Left lung (tissue), 4 donors: ENCODE measurements at regions not wholly inside any gene's neighbourhood (a gene's known extent, or its start where the extent isn't known, plus 50 kb on each side); places are given as distances from the start of the nearest gene placed in this dataset.
"Not testable (repeated sequence)": the region's sequence is repeated elsewhere in the genome, so short reads cannot be mapped to it uniquely, and the experiment has no call there.

ENCODE experiments used
- ATAC-seq: fragments of 200-7000 bp; cut with Tn5 transposase; one replicate; pipeline ENCODE4 v1.9.1; 2020; ENCODE audit warnings: moderate library complexity
- DNase-seq, 4 donors: peaks; one replicate each; pipeline ENCODE4 v3.0.0-alpha.2; 2013 to 2020
- H3K27ac ChIP-seq, 2 donors: fragments of 200-600 bp; sonication (generic) in 1 of 2; one replicate each; pipeline versions ENCODE4 v1.5.0 to v1.8.0; 2020 to 2021
- H3K27me3 ChIP-seq, 2 donors: fragments of 200-600 bp; sonication (generic) in 1 of 2; one replicate each; pipeline versions ENCODE4 v1.5.0 to v1.8.0; 2020 to 2021
- H3K36me3 ChIP-seq, 2 donors: fragments of 200-600 bp; sonication (generic) in 1 of 2; one replicate each; pipeline versions ENCODE4 v1.5.0 to v1.8.0; 2020 to 2021
- H3K4me1 ChIP-seq, 2 donors: fragments of 200-600 bp; one replicate each; pipeline ENCODE4 v1.8.0; 2021
- H3K4me3 ChIP-seq, 2 donors: fragments of 200-600 bp; sonication (generic) in 1 of 2; one replicate each; pipeline versions ENCODE4 v1.5.0 to v1.8.0; 2020 to 2021; ENCODE audit warnings: mild to moderate bottlenecking in 1 of 2
- H3K9me3 ChIP-seq, 2 donors: fragments of 200-600 bp; sonication (generic) in 1 of 2; one replicate each; pipeline versions ENCODE4 v1.5.0 to v1.8.0; 2020 to 2021
- CTCF ChIP-seq, 2 donors: fragments of 200-600 bp; sonication (generic) in 1 of 2; IDR thresholded peaks; one replicate each; pipeline versions ENCODE4 v1.5.0 to v1.8.0; 2021; ENCODE audit warnings: antibody characterized with exemption in 2 of 2
- intact Hi-C, 2 donors: fragments of 100-400 bp; cut with DNase I; formaldehyde crosslinking; loops; one replicate each; pipeline versions ENCODE4 v1.11.2 to v1.14.2; 2022
- donor health status: DM: no; HTN: yes; CAD: no.
- donor health status: DM: no; HTN: no; CAD: no.

DNA sequence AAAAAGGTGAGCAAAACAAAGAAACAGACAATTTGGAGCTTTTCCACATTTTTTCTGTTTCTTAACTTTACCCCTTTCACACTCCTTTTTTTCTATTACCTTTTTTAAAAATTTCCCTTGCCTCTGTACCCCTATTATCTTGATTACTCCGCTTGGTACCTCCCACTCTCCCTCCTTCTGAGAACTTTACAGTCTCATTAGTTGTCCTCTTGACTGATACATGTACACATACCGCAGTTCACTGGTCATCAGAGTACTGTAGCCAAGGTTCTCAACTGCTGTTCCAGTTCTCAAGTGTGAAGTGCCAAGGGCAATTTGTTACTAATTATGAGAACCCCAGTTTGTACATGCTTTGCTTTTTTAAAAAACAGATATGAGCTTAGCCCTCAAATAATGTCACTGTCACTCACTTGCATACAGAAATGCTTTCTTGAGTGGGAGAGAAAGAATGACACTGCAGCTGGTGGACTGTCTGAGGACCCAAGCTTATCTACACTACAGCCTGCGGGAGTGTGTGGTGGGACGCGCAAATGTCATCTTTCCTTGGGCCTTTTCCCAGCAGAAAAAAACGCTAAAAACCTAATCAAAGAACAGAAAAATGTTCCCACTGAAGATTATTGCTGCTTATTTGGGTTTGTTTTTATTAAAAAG, 160.8 kb downstream of the DISP1 start:
- intact Hi-C loops = no loop called here
- no peak for TF ChIP-seq CTCF (IDR thresholded peaks at IDR 0.05)
- H3K4me3 ChIP-seq = no peak overlapping the region
- peak; percentile 61 for ATAC-seq
- H3K27ac ChIP-seq = no peak overlapping the region
- H3K9me3 ChIP-seq = no peaks in the 10 kb centered on the region
- no peaks in the 10 kb centered on the region for H3K36me3 ChIP-seq
- DNase-seq = peak in 2 of 4 donors; percentile 18 to 33
- H3K27me3 ChIP-seq = no peaks in the 10 kb centered on the region
- peaks cover 7 to 11% of the 10 kb centered on the region in 2 donors for H3K4me1 ChIP-seq

DNA sequence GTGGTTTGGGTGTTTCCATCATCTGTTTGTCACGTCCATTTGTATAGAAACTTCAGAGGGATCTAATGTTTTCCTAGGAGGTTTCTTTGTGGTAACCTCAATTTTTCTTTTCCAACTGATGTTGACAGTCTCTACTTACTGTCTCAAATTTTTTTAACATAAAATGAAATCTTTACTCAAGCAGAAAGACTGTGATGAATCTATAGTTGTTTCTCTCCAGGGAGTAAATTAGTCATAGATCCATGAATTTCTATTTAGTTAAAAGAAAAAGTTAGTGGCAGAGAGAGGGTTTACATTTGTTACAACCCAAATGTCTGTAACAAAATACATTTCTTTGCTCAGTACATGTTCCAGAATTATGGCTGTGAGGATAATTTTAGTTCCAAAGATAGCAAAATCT, 161.6 kb downstream of the DISP1 start:
- H3K9me3 ChIP-seq = no peaks in the 10 kb centered on the region
- no peaks in the 10 kb centered on the region for H3K27me3 ChIP-seq
- ATAC-seq = no peak
- H3K4me1 ChIP-seq = peaks cover 7 to 11% of the 10 kb centered on the region in 2 donors
- no peaks in the 10 kb centered on the region for H3K36me3 ChIP-seq
- intact Hi-C loops = no loop called here
- no peak for TF ChIP-seq CTCF (IDR thresholded peaks at IDR 0.05)
- no peak for DNase-seq
- H3K27ac ChIP-seq = no peak overlapping the region
- H3K4me3 ChIP-seq = no peak overlapping the region

DNA sequence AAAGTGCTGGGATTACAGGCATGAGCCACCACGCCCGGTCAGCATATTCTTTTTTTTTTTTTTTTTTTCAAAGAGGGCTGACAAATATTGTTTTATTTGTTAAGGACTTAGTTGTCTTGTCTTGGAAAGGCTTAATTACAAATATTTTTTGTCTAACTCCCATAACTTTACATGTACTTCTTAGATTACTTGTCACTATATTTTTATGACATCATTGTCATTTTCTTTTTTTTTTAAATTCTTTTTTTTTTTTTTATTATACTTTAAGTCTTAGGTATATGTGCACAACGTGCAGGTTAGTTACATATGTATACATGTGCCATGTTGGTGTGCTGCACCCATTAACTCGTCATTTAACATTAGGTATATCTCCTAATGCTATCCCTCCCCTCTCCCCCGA, 162.5 kb downstream of the DISP1 start:
- DNase-seq, ATAC-seq, H3K4me3 ChIP-seq, H3K27me3 ChIP-seq, intact Hi-C loops, H3K27ac ChIP-seq, H3K9me3 ChIP-seq, H3K36me3 ChIP-seq: not testable (repeated sequence)
- peaks cover 7 to 11% of the 10 kb centered on the region in 2 donors for H3K4me1 ChIP-seq

- no peak for DNase-seq
- peaks cover 7 to 11% of the 10 kb centered on the region in 2 donors for H3K4me1 ChIP-seq
- H3K4me3 ChIP-seq = no peak overlapping the region
- no peaks in the 10 kb centered on the region for H3K9me3 ChIP-seq
- ATAC-seq = no peak
- intact Hi-C loops = no loop called here
- H3K27ac ChIP-seq = no peak overlapping the region
- no peaks in the 10 kb centered on the region for H3K36me3 ChIP-seq
- H3K27me3 ChIP-seq = no peaks in the 10 kb centered on the region
- no peak for TF ChIP-seq CTCF (IDR thresholded peaks at IDR 0.05)
Measured at GRCh38 chr1:222979561-222979960, 163.5 kb downstream of the TLR5 start.

- Histone ChIP-seq H3K4me1 (peaks cover 0 to 4% of the 10 kb centered on the region in 2 donors), H3K4me3 (no peak overlapping the region), H3K27ac (no peak overlapping the region), H3K9me3 (no peaks in the 10 kb centered on the region), H3K27me3 (no peaks in the 10 kb centered on the region), H3K36me3 (no peaks in the 10 kb centered on the region)
- intact Hi-C loops = no loop called here
- DNase-seq (no peak), ATAC-seq (no peak)
- TF ChIP-seq CTCF (IDR thresholded peaks at IDR 0.05) = no peak
Measured at GRCh38 chr1:222987674-222988076, 155.4 kb downstream of the TLR5 start.

DNA sequence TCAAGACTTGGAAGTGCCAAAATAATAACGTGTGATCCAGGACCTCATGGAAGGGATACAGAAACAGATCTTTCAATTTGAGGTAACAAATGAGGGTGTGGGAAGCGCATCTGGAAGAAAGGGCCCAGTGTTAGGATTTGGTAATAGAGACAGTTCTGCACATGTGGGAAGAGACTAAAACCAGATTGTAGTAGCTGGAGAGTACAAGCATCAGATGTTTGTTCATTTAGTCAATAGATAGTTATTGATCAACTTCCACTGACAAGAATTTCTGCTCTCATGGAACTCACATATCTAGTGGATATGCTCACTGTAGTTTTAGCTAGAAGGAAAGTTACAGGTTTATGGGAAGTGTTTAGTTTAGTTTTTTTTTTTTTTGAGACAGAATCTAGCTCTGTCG, 153.6 kb downstream of the TLR5 start:
- no peaks in the 10 kb centered on the region for H3K27me3 ChIP-seq
- intact Hi-C loops = no loop called here
- peaks cover 2 to 6% of the 10 kb centered on the region in 2 donors for H3K4me1 ChIP-seq
- no peak for ATAC-seq
- no peak for TF ChIP-seq CTCF (IDR thresholded peaks at IDR 0.05)
- H3K27ac ChIP-seq = no peak overlapping the region
- H3K4me3 ChIP-seq = no peak overlapping the region
- H3K9me3 ChIP-seq = no peaks in the 10 kb centered on the region
- no peak for DNase-seq
- no peaks in the 10 kb centered on the region for H3K36me3 ChIP-seq
